ENCODE measurements at regions not wholly inside any gene's neighbourhood (a gene's known extent, or its start where the extent isn't known, plus 50 kb on each side); places are given as distances from the start of the nearest gene placed in this dataset.

DNA sequence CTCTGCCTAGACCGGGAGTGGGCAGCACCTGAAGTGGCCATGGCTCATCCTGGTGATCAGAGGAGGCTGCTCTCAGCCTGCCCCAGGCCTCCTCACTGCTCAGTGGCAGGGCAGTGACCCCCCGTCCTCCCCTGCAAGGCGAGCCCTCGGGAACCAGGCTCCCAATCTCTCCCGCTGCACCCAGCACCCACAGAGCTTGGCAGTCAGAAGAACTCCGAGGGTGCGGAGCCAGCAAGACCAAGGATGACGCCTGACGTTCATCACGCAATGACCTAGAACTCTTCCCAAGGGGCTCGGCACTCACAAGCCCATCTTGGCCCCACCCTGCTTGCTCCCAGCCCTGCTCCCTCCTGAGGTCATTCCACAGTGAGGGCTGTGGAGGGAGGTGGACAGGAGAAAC, 189.8 kb upstream of the SALL3 start:
- 92% methylated on average over 11 of the region's 11 CpGs for WGBS
- Histone ChIP-seq H3K9me3 (ENCODE audit: control insufficient read depth in 2 of 2, insufficient read depth in 1 of 2, low read length in 1 of 2) (no peaks in the 10 kb centered on the region), H3K36me3 (ENCODE audit: control insufficient read depth in 2 of 2, insufficient read depth in 2 of 2, low read length in 1 of 2) (no peaks in the 10 kb centered on the region), H3K27ac (ENCODE audit: low read depth in 1 of 2, low read length in 1 of 2) (no peak overlapping the region), H3K4me3 (ENCODE audit: low read length in 2 of 2) (no peak overlapping the region), H3K27me3 (ENCODE audit: control insufficient read depth in 2 of 2, insufficient read depth in 1 of 2, low read length in 1 of 2) (no peaks in the 10 kb centered on the region), H3K4me1 (ENCODE audit: control insufficient read depth in 2 of 2, insufficient read depth in 2 of 2, low read length in 2 of 2) (no peaks in the 10 kb centered on the region)
- DNase-seq (ENCODE audit: low read depth in 6 of 9, low spot score in 9 of 9) = no peak

DNA sequence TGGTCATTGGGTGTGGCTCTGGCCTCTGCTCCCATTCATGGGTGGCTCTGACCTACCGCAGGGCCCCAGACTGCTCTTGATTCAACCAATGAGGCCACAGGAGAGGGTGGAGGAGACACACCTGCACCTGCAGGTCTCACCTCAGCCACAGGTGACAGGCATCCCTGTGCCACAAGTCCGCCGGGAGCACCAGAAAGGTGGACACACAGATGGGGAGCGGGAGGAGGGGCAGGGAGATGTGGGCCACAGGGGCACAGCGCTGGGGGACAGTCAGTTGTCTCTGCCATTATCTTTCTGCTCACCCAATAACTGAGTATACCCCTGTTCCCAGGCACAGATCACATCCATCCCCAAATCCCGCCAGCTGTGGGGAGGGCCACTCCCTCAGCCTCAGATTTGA, 189.1 kb upstream of the SALL3 start:
- Histone ChIP-seq H3K9me3 (ENCODE audit: control insufficient read depth in 2 of 2, insufficient read depth in 1 of 2, low read length in 1 of 2) (no peaks in the 10 kb centered on the region), H3K27me3 (ENCODE audit: control insufficient read depth in 2 of 2, insufficient read depth in 1 of 2, low read length in 1 of 2) (no peaks in the 10 kb centered on the region), H3K27ac (ENCODE audit: low read depth in 1 of 2, low read length in 1 of 2) (no peak overlapping the region), H3K36me3 (ENCODE audit: control insufficient read depth in 2 of 2, insufficient read depth in 2 of 2, low read length in 1 of 2) (no peaks in the 10 kb centered on the region), H3K4me3 (ENCODE audit: low read length in 2 of 2) (no peak overlapping the region), H3K4me1 (ENCODE audit: control insufficient read depth in 2 of 2, insufficient read depth in 2 of 2, low read length in 2 of 2) (no peaks in the 10 kb centered on the region)
- DNase-seq (ENCODE audit: low read depth in 6 of 9, low spot score in 9 of 9) = no peak
- 88% methylated on average over 6 of the region's 6 CpGs for WGBS

DNA sequence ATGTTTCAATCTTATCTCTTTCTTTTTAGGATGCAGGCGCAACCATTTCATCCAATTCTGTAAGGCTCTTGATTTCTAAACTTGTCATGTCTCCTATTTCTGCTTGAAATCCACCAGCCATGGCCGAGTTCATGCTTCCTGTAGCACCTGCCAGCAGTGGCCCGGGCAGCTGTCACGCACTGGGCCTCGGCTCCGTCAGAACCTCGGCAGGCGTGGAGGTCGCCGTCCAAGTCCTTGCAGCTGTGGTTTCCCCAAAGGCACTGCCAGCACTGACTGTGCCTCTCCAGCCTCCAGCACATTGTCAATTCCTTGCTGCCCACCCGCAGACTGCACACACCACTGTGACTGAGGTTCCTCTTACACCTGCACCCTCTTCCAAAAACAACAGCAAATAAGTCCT, 188.7 kb upstream of the SALL3 start:
- H3K4me1 ChIP-seq (ENCODE audit: control insufficient read depth in 2 of 2, insufficient read depth in 2 of 2, low read length in 2 of 2) = no peaks in the 10 kb centered on the region
- no peak for DNase-seq (ENCODE audit: low read depth in 6 of 9, low spot score in 9 of 9)
- WGBS = 89% methylated on average over 11 of the region's 11 CpGs
- no peak overlapping the region for H3K27ac ChIP-seq (ENCODE audit: low read depth in 1 of 2, low read length in 1 of 2)
- no peaks in the 10 kb centered on the region for H3K27me3 ChIP-seq (ENCODE audit: control insufficient read depth in 2 of 2, insufficient read depth in 1 of 2, low read length in 1 of 2)
- no peaks in the 10 kb centered on the region for H3K9me3 ChIP-seq (ENCODE audit: control insufficient read depth in 2 of 2, insufficient read depth in 1 of 2, low read length in 1 of 2)
- H3K36me3 ChIP-seq (ENCODE audit: control insufficient read depth in 2 of 2, insufficient read depth in 2 of 2, low read length in 1 of 2) = no peaks in the 10 kb centered on the region
- no peak overlapping the region for H3K4me3 ChIP-seq (ENCODE audit: low read length in 2 of 2)

DNA sequence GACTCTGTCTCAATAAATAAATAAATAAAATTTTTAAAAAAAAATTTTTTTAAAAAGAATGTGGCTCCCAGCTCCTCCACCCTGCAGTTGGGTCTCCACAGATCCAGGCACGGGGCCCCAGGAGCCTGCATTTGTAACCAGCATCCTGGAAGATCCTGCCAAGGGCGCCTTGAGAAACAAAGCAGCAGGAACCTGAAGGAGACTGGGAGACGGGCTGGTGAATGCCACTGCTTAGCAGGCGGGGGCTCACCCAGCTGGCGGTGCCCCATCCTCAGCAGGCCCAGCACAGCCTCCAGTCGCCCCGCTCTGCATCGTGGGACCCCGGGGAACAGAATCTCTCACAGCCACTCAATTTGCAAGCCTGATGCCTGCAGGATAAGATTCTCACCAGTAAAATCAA, 187.5 kb upstream of the SALL3 start:
- DNase-seq (ENCODE audit: low read depth in 6 of 9, low spot score in 9 of 9) = no peak
- no peaks in the 10 kb centered on the region for H3K4me1 ChIP-seq (ENCODE audit: control insufficient read depth in 2 of 2, insufficient read depth in 2 of 2, low read length in 2 of 2)
- no peaks in the 10 kb centered on the region for H3K36me3 ChIP-seq (ENCODE audit: control insufficient read depth in 2 of 2, insufficient read depth in 2 of 2, low read length in 1 of 2)
- no peaks in the 10 kb centered on the region for H3K27me3 ChIP-seq (ENCODE audit: control insufficient read depth in 2 of 2, insufficient read depth in 1 of 2, low read length in 1 of 2)
- no peaks in the 10 kb centered on the region for H3K9me3 ChIP-seq (ENCODE audit: control insufficient read depth in 2 of 2, insufficient read depth in 1 of 2, low read length in 1 of 2)
- no peak overlapping the region for H3K4me3 ChIP-seq (ENCODE audit: low read length in 2 of 2)
- H3K27ac ChIP-seq (ENCODE audit: low read depth in 1 of 2, low read length in 1 of 2) = no peak overlapping the region
- 91% methylated on average over 9 of the region's 9 CpGs for WGBS

DNA sequence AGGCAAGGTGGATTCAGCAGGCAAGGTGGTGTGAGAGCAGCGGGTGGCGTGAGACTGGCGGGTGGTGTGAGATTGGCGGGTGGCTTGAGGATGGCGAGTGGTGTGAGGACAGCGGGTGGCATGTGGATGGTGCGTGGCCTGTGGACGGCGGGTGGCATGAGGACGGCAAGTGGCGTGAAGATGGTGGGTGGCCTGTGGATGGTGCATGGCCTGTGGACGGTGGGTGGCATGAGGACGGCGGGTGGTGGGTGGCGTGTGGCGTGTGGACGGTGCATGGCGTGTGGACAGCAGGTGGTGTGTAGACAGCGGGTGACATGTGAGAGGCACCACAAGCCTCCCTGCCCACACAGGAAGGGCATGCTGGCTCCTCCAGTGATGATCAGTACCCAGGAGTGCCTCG, 186.9 kb upstream of the SALL3 start:
- WGBS = 97% methylated on average over 20 of the region's 20 CpGs
- no peaks in the 10 kb centered on the region for H3K27me3 ChIP-seq (ENCODE audit: control insufficient read depth in 2 of 2, insufficient read depth in 1 of 2, low read length in 1 of 2)
- no peak overlapping the region for H3K27ac ChIP-seq (ENCODE audit: low read depth in 1 of 2, low read length in 1 of 2)

DNA sequence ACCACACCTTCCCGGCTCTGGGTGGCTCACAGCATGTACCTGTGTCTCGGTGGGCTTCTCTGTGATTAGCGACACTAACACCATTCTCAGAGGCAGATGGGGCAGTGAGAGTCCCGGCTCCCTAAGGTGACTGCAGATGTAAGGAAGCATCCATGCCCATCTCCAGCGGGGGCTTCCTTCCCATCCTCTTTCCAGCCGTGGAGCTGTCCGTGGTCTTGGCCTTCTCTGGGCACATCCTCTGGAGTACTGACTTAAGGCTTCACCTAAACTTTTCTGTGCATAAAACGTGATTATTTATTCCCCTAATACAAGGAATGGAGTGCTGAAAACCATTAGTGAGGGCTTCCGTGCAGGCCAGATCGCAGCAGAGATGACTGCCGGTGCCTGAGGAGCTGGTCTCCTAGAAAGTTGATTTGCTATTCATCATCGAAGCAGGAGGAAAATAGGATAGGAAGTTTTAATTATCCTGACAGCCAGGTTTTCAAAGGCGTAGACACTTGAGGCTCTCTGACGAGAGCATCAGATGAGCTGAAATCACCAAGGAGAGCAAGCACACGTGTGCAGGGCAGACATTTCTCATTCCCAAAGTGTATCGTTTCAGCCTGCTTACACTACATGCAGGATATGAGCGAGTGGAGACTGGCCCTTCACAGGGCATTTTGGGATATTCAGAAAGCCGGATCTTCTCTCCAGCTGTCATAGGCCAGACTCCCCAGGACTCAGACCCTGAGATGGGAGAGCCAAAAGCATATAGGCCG, 186.1 kb upstream of the SALL3 start:
- Histone ChIP-seq H3K27me3 (ENCODE audit: control insufficient read depth in 2 of 2, insufficient read depth in 1 of 2, low read length in 1 of 2) (no peaks in the 10 kb centered on the region), H3K27ac (ENCODE audit: low read depth in 1 of 2, low read length in 1 of 2) (no peak overlapping the region), H3K36me3 (ENCODE audit: control insufficient read depth in 2 of 2, insufficient read depth in 2 of 2, low read length in 1 of 2) (no peaks in the 10 kb centered on the region), H3K4me1 (ENCODE audit: control insufficient read depth in 2 of 2, insufficient read depth in 2 of 2, low read length in 2 of 2) (no peaks in the 10 kb centered on the region), H3K9me3 (ENCODE audit: control insufficient read depth in 2 of 2, insufficient read depth in 1 of 2, low read length in 1 of 2) (no peaks in the 10 kb centered on the region), H3K4me3 (ENCODE audit: low read length in 2 of 2) (no peak overlapping the region)
- DNase-seq (ENCODE audit: low read depth in 6 of 9, low spot score in 9 of 9) = no peak
- WGBS = 85% methylated on average over 19 of the region's 19 CpGs

More for the DNA sequence above, 186.9 kb upstream of the SALL3 start:
- Histone ChIP-seq H3K4me1 (ENCODE audit: control insufficient read depth in 2 of 2, insufficient read depth in 2 of 2, low read length in 2 of 2) (no peaks in the 10 kb centered on the region), H3K36me3 (ENCODE audit: control insufficient read depth in 2 of 2, insufficient read depth in 2 of 2, low read length in 1 of 2) (no peaks in the 10 kb centered on the region), H3K4me3 (ENCODE audit: low read length in 2 of 2) (no peak overlapping the region), H3K9me3 (ENCODE audit: control insufficient read depth in 2 of 2, insufficient read depth in 1 of 2, low read length in 1 of 2) (no peaks in the 10 kb centered on the region)
- DNase-seq (ENCODE audit: low read depth in 6 of 9, low spot score in 9 of 9) = no peak

DNA sequence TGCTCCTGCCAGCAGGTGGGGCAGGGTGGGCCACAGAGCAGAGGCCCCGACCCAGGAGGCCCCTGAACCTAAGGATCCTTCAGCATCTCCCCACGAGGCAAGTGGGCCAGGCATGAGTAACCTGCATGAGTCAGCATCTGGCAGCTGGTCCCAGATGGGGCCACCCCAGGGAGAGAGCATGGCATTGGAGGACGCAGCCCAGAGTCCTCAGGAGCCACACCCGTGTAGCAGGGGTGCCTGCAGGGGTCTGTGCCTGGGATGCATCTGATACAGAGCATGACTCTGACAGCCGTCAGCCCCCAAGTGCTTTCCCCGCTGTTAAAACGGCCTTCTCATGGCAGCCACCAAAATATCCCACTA, 185.6 kb upstream of the SALL3 start:
- H3K4me1 ChIP-seq (ENCODE audit: control insufficient read depth in 2 of 2, insufficient read depth in 2 of 2, low read length in 2 of 2) = no peaks in the 10 kb centered on the region
- no peak for DNase-seq (ENCODE audit: low read depth in 6 of 9, low spot score in 9 of 9)
- no peaks in the 10 kb centered on the region for H3K27me3 ChIP-seq (ENCODE audit: control insufficient read depth in 2 of 2, insufficient read depth in 1 of 2, low read length in 1 of 2)
- H3K36me3 ChIP-seq (ENCODE audit: control insufficient read depth in 2 of 2, insufficient read depth in 2 of 2, low read length in 1 of 2) = no peaks in the 10 kb centered on the region
- H3K4me3 ChIP-seq (ENCODE audit: low read length in 2 of 2) = no peak overlapping the region
- H3K27ac ChIP-seq (ENCODE audit: low read depth in 1 of 2, low read length in 1 of 2) = no peak overlapping the region
- WGBS = 77% methylated on average over 7 of the region's 7 CpGs
- no peaks in the 10 kb centered on the region for H3K9me3 ChIP-seq (ENCODE audit: control insufficient read depth in 2 of 2, insufficient read depth in 1 of 2, low read length in 1 of 2)

DNA sequence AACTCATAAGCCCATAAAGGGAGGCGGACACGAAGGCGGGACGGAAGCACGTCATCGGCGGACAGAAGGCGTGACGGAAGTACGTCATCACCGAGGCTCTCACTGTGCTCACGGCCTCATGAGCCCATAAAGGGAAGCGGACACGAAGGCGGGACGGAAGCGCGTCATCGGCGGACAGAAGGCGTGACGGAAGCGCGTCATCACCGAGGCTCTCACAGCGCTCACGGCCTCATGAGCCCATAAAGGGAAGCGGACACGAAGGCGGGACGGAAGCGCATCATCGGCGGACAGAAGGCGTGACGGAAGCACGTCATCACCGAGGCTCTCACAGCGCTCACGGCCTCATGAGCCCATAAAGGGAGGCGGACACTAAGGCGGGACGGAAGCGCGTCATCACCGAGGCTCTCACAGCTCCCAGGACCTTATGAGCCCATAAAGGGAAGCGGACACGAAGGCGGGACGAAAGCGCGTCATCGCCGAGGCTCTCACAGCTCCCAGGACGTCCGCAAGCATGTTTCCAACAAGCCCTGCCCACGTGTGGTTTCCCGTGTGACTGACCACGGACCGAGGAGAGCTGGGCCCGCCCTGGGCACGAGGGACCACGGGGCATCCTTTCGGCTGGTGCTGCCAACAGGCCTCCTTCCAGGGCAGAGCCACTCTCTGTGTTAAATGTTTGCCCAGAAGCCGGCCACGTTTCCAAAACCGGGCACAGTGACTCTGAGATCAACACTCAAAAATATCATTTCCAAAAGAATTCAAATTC, 182.7 kb upstream of the SALL3 start:
- DNase-seq (ENCODE audit: low read depth in 6 of 9, low spot score in 9 of 9) = no peak
- WGBS = 96% methylated on average over 67 of the region's 67 CpGs
- no peaks in the 10 kb centered on the region for H3K9me3 ChIP-seq (ENCODE audit: control insufficient read depth in 2 of 2, insufficient read depth in 1 of 2, low read length in 1 of 2)
- no peaks in the 10 kb centered on the region for H3K36me3 ChIP-seq (ENCODE audit: control insufficient read depth in 2 of 2, insufficient read depth in 2 of 2, low read length in 1 of 2)
- no peak overlapping the region for H3K27ac ChIP-seq (ENCODE audit: low read depth in 1 of 2, low read length in 1 of 2)
- H3K4me3 ChIP-seq (ENCODE audit: low read length in 2 of 2) = no peak overlapping the region
- H3K27me3 ChIP-seq (ENCODE audit: control insufficient read depth in 2 of 2, insufficient read depth in 1 of 2, low read length in 1 of 2) = no peaks in the 10 kb centered on the region
- H3K4me1 ChIP-seq (ENCODE audit: control insufficient read depth in 2 of 2, insufficient read depth in 2 of 2, low read length in 2 of 2) = no peaks in the 10 kb centered on the region

DNA sequence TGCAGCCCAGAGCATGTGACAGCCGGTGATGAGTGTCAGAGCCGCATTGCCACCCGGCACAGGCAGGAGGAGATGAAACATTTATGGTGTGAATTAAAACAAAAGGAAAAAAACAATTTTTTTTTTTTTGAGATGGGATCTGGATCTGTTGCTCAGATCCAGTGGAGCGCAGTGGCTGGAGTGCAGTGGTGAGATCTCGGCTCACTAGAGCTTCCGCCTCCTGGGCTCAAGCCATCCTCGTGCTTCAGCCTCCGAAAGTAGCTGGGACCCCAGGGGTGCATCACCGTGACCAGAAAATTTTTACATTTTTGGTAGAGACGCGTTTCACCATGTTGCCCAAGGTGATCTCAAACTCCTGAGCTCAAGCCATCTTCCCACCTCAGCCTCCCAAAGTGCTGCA, 182.1 kb upstream of the SALL3 start:
- no peaks in the 10 kb centered on the region for H3K27me3 ChIP-seq (ENCODE audit: control insufficient read depth in 2 of 2, insufficient read depth in 1 of 2, low read length in 1 of 2)
- H3K36me3 ChIP-seq (ENCODE audit: control insufficient read depth in 2 of 2, insufficient read depth in 2 of 2, low read length in 1 of 2) = no peaks in the 10 kb centered on the region
- DNase-seq (ENCODE audit: low read depth in 6 of 9, low spot score in 9 of 9) = no peak
- H3K4me3 ChIP-seq (ENCODE audit: low read length in 2 of 2) = no peak overlapping the region
- H3K9me3 ChIP-seq (ENCODE audit: control insufficient read depth in 2 of 2, insufficient read depth in 1 of 2, low read length in 1 of 2) = no peaks in the 10 kb centered on the region
- no peak overlapping the region for H3K27ac ChIP-seq (ENCODE audit: low read depth in 1 of 2, low read length in 1 of 2)
- H3K4me1 ChIP-seq (ENCODE audit: control insufficient read depth in 2 of 2, insufficient read depth in 2 of 2, low read length in 2 of 2) = no peaks in the 10 kb centered on the region
- WGBS = 94% methylated on average over 11 of the region's 11 CpGs

Measured in thymus (tissue), 11 donors.